ENCODE measurements at regions not wholly inside any gene's neighbourhood (a gene's known extent, or its start where the extent isn't known, plus 50 kb on each side); places are given as distances from the start of the nearest gene placed in this dataset.

- TF ChIP-seq CTCF (IDR thresholded peaks at IDR 0.05; ENCODE audit: low read depth, low read length, poor library complexity, severe bottlenecking) (no peak), EZH2phosphoT487 (IDR thresholded peaks at IDR 0.05; ENCODE audit: borderline replicate concordance, low read length) (no peak)
Observed at GRCh38 chr18:38023871-38024270, 458.3 kb upstream of the CELF4 start.

Data from DOHH2 (cell line).